HG03460 (cell line): ENCODE measurements at regions not wholly inside any gene's neighbourhood (a gene's known extent, or its start where the extent isn't known, plus 50 kb on each side); places are given as distances from the start of the nearest gene placed in this dataset.
"Not testable (repeated sequence)": the region's sequence is repeated elsewhere in the genome, so short reads cannot be mapped to it uniquely, and the experiment has no call there.

ENCODE experiments used
- ATAC-seq: cut with Tn5 transposase; IDR thresholded peaks from one replicate; pipeline ENCODE4 v1.9.1; 2021; ENCODE audit not compliant: unreplicated experiment

DNA sequence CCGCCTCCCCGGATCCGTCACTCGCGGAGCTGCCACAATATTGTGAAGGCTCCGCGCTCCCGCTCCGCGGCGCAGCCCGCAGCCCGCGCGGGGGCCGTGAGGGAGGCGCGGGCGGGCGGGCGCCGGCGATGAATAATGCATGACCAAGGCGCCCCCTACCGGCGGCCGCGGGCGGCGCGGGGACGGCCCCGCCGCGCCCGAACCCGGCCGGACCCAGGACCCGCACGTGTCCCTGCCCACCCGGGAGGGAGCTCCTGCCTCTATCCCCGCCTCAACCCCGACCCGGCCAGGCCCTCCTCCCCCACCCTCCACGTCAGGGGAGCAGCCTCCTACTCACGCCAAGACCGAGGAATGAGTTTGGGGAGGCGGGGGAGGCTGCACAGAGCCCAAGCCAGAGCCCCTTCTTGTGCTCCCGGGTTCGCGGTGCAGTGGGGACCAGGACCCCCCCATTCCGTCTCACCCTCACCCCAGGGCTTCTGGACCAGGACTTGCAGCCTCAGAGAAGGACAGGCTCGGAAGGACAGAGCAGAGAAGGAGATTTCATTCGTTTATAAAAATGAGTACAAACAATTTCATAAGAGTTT, 70.8 kb upstream of the CASZ1 start:
- no peak for ATAC-seq

DNA sequence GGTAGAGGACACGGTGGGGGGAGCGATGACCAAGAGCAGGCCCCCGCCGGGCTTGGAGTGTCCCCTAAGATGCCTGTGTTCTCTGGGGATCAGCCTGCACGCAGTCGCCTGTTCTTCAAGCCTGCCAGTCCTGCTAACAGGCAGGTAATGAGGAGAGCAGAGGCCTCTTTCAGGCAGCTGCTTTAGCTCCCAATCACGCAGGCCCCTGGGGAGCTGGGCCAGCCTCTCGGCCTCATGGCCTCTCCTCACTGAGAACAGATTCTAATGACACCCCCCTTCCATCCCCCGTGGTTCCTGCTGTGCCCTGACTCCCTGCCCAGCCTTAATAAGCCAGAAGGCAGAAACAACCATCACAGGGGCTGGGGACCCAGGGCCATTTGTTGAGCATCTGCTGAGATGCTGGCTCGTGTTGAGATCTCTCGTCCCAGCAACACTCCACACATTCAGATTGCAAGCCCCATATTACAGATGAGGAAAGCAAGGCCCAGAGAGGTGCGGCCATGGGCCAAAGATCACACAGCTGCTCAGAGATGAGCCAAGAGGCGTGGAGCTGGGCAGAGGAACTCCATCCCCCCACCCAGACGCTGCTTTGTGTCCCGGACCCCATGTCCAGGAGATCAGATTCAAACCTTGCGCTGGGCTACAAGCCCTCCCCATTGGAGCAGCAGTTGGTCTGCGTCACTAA, 71.6 kb upstream of the CASZ1 start:
- no peak for ATAC-seq

DNA sequence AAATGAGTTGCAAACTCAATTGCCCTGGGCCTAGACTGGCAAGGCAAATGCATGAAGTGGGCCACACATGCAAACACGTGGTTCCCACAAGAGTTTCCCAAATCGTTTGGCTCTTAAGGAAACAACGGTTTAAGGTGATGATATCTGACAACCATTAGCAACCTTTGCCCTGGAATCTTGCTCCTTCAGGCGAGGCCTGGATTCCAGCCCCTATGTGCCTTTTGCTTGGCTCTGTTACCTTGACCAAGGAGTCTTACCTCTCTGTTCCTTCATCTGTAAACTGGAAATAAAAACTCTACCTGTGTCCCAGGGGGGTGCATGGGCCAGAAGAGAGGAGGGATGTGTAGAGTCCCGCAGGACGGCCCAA, 72.1 kb upstream of the CASZ1 start:
- no peak for ATAC-seq

DNA sequence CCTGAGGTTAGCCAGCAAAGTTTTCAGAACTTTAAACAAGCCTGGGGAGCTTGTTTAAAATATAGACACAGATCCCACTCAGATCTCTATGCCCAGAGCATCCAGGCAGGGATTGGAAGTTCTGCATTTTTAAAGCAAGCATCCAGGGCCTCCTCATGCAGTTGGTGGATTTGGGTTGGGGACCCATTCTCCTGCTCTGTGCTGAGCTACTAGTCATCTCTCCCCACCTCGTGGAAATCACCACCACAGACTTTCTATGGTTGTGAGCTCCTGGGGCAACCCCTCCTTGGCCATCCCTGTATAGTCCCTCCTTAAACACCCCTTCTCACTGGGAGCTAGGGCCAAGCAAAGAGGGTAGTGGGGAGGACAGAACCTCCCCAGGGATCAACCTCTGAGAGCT, 73.5 kb upstream of the CASZ1 start:
- ATAC-seq, result no peak

DNA sequence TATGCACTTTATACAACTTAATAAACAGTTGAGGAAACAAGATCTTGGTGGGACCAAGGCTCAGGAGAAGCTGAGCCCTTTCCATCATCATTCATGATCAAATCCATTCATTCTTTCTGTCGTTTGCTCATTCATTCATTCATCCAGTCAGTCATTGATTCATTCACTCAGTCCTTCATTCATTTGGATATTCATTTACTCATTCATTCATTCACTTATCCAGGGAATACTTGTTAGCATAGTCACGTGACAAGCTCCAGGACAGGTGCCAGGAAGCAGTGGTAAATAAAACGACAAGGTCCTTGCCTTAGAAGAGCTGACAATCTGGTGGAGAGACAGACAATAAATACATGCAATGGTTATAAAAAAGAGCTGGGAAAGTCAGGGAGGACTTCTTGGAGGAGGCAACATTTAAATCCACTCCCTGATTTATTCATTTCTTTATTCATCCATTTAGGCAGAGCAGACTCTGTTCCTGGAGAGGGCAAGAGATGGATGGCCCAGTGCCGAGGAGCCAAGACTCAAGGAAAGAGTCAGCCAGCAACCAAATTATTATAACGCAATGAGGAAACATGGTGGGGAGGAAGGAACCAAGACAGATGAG, 74.1 kb upstream of the CASZ1 start:
- ATAC-seq, result no peak

DNA sequence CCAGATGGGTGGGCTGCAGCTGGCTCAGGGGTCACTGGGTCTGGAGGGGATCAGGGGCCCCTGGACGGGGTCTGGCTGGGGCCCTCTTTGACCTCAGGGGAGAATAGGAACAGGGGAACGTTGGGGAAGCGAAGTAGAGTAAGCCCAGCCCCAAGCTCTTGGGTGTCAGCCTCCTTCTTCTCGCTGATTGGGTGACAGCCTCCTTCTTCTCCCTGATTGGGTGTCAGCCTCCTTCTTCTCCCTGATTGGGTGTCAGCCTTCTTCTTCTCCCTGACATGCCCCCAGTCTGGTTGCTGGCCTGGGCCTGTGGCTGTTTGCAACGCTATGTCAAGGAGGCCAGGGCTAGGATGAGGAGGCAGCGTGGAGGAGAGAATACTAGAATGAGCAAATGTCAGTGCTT, 76.7 kb upstream of the CASZ1 start:
- no peak for ATAC-seq

DNA sequence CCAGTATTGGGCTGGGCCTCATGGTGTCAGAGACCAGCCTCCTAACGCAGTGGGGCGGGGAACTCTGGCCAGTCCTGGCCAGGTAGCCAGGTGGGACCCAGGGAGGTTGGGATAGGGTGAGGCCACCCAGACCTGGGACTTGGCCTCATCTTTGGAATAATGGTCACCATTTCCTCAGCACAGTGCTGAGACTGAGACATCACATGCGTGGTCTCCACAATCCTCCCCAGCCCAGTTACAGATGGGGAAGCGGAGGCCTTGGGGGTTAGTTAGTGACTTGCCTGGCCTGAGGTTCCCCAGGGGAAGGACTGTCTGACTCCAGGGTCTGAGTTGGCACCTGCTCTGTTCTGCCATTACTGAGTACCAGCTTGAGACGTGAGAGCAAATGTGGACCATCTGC, 77.9 kb upstream of the CASZ1 start:
- ATAC-seq, result no peak

DNA sequence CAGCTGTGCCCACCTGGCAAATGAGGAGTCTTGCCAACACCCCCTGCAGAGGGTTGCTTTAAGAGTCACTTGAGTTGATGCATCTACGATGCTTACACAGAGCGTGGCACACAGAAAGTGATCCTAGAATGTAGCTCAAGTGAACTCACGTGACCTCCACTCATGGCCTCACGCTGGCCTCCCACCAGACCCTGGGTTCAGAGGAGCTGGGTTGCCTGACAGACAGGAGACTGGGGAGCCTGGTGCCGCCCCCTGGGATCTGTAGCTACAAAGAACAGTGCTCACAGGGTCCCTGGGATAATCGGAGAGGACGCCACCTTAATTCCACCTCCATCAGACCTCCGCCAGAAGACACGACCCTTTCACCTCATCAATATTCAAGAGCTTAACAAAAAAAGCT, 81.4 kb upstream of the CASZ1 start:
- ATAC-seq, result no peak

DNA sequence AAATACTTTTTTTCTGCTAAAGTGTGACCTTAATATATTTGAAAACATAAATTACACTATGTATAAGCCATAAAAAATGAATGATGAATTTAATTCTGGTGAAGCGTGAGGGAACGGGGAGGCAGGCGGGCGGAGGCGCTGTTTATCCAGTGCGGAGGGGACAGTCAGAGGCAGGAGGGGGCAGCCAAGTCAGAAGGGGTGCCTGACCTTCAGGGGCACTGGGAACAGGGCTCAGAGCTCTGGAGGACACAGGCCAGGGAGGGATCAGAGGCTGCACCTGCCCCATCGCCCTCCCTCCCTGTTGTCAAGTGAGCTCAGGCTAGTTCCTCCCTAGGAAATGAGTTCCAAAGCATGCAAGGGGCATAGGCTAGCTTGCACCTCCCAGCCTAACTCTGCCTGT, 82.0 kb upstream of the CASZ1 start:
- no peak for ATAC-seq

DNA sequence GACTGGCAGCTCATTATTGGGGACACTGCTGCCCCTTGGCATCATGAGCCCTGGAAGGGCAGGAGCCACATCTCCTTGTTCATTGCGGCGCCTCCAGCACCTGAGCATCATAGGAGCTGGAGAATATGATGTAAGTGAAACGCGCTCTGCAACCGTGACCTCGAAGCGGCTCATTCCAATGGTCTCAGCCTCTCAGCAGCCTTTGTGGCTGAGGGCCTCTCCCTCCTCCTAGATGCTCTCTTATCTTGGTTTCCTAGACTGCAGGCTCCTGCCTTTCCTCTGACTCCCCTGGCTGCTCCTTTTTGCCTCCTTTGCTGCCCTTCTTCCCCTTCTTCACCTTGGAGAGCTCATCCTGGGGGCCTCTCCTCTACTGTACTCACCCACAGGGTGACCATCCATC, 83.6 kb upstream of the CASZ1 start:
- ATAC-seq, result no peak

DNA sequence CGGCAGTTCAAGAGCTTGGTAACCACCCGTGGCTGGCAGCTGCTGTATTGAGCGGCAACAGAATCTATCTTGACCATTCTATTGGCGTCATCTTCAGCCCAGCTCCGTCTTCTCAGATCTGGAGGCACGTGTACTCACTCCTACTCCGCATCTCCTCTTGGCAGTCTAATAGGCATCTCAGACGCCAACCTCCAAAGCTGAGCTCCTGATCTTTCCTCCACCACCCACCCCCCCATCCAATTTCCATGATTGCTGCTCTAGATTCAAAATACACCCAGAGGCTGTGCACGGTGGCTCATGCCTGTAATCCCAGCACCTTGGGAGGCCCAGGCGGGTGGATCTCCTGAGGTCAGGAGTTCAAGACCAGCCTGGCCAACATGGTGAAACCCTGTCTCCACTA, 84.6 kb upstream of the CASZ1 start:
- no peak for ATAC-seq

DNA sequence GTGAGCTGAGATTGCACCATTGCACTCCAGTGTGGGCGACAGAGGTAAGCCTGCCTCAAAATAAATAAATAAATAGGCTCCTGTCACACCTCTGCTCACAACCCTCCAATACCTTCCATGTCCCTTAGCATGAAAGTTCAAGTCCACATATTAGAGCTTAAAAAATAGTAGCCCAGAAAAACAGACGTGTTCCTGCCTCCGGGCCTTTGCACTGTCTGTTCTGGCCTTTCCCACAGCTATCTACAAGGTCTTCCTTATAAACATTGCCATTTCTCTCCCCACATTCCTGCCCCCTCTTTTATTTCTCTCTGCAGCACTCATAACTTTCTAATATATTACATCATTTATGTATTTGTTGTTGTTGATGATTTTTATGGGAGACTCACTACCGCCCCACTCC, 85.6 kb upstream of the CASZ1 start:
- ATAC-seq, result no peak

DNA sequence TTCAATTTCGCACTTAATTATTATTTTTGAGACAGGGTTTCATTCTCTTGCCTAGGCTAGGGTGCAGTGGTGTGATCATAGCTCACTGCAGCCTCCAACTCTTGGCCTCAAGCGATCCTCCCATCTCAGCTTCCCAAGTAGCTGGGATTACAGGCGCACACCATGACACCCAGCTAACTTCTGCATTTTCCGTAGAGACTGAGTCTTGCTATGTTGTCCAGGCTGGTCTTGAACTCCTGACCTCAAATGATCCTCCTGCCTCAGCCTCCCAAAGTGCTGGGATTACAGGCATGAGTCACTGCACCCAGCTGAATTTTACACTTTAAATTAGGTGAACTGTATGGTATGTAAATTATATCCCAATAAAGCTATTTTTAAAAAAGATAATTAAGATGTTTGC, 90.6 kb upstream of the CASZ1 start:
- ATAC-seq, result not testable (repeated sequence)

DNA sequence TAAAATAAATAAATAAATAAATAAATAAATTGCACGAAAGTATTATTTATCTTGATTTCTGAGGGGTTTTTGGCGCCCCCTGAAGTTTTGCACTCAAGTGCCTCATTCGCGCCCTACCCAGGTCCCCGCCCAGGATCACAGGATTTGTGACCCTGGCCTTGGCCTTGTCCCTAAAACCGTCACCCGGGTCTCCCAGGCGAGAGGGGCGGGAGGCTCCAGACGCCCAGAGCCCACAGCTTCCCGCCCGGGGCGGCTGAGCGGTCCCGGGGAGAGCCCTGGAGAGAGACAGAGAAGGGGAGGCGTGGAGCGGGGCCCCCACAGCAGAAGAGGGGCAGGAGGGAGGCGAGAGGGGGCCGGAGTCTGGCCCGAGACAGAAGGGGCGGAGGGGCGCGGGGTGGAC, 91.8 kb upstream of the CASZ1 start:
- no peak for ATAC-seq

DNA sequence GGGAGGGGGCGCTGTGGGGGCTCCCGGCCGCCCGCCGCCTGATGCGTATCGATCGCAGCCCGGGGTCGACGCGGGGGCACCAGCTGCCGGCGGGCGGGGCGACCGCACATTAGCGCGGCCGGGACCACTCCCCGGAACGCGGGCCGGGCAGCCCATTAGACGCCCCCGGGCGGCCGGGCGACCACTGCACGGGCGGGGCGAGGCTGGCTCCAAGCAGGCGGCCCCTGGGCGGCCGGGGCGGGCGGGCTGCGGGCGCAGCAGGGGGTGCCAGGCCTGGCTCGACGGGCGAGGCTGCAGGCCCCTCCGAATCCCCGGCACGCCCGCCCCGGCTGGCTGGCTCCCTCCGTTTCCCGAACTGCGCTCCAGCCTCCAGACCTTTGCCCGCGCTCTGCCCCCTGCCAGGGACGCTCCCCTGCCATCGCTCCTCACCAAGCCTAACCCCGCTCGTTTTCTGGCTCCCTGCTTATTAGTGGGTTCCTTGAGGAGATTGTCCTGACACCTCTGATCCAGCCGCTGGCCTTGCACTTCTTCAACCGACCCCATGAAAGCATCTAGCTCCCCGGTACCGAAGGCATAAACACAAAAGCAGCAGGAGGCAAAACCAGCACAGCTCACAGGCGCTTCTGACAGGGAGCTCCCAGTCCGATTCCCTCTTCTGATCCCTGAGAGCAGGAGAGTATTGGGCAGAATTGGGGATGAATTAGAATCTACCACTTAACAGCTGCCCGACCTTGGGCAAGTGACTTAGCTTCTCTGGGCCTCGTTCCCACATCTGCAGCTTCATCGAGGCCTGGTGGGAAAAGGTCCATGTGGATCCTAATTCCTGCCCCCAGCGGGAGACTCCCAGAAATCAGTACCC, 92.6 kb upstream of the CASZ1 start:
- ATAC-seq, result no peak

DNA sequence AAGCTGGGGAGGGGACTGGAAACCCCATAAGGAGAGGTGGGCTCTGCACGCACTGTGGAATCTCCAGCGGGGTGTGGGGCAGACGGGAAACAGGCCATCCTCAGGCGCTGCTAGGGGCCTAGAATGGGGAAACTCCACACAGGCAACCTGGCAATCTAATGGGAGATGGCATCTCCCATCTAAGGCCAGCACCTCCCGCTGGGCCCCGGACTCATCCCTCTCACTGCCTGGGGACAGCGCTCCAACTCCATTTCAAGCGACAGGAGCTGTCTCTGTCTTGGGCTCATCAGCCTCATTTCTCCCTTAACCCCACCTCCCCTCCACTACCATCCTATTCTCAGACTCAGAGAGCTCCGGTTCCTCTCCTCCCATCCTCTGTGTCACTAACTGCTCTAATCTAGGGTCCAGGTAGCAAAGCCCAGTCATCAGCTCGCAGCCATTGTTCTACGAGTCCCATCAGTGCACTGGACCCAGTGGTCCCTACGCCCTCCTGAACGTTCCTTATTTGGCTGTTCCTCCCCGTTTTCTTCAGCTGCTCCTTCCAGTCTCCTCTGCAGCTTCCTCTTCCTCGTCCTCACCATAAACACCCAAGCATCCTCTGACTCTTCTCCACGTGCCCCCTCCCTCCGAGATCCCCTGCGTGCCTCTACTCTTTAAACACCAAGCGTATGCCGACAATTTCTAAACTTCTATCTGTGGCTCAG, 93.4 kb upstream of the CASZ1 start:
- no peak for ATAC-seq

DNA sequence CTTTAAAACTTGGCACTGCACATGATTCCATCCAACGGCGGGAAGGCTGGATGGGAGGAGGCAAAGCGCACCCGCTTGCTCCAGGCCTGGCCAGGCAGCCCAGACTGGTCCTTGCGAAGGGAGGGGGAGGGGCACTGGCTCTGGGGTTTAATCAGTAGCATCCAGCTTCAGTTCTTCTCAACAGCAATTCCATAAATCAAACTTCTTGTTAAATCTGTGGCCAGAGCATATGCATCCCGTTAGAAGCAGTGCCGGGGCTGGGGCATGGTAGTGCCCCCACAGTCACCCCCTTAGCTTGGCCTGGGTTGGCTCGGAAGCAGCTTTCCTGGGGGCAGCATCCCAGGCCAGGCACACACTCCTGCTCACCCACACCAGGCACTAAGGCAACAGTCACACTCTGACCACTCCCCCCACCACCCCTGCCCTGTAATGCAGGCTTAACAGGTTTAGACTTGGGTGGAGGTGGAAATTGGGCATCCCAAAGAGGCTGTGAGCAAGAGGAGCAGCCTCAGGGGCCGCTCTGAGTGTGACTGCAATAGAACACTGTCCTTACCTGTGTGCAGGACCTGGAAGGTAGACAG, 94.1 kb upstream of the CASZ1 start:
- no peak for ATAC-seq

DNA sequence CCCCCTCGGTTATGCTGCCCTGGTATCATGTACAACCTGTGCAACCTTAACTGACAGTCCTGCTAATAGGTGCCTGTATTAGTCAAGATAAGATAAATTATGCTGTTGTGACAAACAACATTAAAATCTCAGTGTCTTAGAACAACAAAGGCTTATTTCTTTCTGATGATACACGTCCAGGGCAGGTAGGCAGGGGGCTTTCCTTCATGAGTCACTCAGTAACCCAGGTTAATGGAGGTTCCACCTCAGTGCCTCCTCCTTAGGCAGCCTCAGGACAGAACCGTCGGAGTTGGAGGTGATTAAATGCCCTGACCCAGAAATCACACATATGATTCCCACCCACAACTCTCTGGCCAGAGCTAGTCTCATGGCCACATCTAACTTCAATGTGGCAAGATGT, 94.6 kb upstream of the CASZ1 start:
- no peak for ATAC-seq

DNA sequence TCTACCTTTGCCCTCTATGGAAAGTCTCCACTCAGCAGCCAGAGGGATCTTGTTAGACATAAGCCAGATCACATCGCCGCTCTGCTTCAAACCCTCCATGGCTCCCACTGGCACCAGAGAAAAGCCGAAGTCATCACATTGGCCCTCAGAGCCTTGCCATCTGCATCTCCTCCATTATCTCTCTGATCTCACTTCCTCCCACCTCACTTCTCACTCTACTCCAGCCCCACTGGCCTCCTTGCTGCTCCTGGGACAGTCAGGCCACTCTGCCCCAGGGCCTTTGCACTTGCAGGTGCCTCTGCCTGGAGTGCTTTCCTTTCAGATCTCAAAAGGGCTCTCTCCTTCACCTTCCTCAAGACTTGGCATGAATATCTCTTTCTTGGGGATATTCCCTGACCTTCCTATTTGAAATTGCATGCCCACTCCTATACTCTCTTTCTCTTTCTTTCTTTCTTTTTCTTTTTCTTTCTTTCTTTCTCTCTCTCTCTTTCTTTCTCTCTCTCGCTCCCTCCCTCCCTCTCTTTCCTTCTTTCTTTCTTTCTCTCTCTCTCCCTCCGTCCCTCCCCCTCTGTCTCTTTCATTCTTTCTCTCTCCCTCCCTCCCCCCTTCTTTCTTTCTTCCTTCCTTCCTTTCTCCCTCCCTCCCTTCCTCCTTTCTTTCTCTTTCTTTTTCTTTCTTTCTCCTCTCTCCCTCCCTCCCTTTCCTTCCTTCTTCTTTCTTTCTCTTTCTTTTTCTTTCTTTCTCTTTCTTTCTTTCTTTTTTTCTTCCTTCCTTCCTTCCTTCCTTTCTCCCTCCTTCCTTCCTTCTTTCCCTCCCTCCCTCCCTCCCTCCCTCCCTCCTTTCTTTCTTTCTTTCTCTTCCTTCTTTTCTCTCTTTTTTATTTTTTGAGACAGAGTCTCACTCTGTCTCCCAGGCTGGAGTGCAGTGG, 96.0 kb upstream of the CASZ1 start:
- no peak for ATAC-seq

DNA sequence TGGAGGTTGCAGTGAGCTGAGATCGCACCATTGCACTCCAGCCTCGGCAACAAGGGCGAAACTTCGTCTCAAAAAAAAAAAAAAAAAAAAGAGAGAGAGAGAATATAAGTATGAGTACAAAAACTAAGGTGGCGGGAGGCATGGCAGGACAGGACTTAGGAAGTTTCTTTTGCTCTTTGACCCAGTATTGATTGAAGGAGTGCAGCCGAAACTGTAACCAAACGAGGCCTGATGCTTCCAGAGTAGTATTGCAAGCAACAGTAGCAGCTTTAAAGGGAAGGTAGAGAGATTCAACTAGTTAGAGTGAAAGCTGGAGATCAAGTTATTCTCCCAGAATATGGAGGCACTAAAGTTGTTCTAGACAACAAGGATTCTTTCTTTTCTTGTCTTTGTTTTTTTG, 99.2 kb upstream of the CASZ1 start:
- no peak for ATAC-seq
